ENCODE measurements at regions not wholly inside any gene's neighbourhood (a gene's known extent, or its start where the extent isn't known, plus 50 kb on each side); places are given as distances from the start of the nearest gene placed in this dataset.

DNA sequence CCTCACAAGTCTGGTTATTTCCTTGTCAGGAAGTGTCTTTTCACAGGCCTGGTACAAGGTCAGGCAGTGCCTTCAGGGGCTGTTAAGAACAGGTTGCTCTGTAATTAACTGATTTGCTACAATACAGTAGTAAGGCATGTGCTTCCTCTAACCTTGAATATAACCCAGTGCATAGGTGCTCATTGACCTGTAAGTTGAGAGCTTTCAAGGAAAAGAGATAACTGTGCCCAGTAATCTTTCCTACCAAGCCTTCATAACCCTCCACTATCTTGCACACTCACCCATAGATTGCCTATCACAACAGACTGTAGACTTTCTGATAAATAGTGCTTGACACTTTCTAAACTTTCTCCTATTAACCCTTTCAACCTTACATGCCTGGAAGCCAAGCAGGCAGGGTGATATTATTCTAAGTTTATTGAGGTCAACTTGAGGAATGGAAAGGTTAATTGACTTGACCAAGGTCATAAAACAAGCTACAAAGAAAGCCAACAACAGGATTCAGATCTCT is 148.1 kb downstream of the PPARGC1A start:
- no peak for DNase-seq

DNA sequence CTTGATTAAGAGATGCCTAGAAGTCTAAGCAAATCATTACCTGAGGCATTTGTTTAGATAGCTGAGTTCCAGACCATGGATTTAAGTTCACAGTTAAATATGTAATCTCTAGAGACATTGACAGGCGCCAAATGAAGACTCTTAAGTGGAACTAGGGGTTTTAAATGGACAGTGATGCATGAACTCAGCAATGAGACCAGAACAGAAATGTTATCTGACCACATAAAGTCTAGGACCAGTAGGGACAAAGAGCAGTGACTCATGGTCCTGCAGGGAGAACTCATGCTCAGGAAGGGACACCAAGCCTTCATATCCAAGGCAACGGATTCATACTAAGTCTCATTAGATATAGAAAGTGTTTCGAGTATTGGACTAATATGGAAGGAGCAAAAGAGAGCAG is 152.3 kb downstream of the PPARGC1A start:
- no peak for DNase-seq

DNA sequence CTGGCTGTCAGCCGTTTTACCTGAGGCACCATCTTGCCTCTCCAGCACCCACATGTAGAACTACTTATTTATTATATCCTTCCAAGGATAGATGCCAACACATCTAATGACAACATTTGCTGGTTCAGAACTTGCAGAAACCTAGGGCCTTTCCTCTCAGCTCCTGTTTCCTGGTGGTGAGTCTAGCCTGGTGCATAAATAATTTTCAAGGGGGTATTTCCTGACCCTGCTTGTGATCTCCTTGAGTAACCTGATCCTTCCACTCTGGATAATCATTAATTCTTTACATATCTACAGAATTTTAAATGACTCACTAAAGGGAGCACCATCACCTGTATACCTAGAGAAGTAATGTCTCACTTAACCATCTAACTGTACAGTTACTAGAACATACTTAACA is 153.4 kb downstream of the PPARGC1A start:
- no peak for DNase-seq

DNA sequence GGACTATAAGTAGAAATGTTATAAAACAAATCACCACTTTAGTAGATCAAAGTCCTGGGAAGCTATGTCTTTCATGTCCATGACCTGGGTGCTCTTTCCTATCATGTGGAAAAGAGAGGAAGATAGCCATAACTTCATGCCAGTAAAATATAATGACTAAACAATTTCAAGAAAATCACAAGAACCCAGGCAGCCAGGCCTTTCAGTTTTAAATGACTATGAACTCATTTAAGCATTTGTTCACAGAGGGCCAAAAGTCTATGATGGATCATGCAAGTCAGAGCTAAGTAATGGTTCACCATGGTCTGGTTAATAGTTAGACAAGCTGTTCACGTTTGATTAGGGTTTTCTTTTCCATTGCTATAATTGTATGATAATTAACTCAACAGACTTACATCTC is 155.8 kb downstream of the PPARGC1A start:
- DNase-seq: no peak

DNA sequence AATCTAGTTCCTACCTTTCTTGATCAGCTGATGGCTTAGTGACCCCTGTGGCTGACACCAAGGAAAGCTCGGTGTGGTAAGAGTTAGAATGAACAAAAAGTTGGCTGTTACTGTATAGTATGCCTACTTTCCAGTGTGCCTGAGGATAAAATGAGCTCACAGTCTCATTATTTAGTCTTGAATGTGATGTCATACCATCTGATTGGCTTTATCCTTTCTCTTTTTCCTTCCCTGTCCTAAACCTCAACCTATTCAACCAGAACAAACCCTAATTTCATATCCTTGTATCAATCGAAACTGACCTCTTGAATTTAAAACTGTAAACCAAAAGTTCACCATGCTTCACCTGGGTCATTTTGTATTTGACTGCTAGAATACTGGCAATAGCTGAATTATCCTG is 156.4 kb downstream of the PPARGC1A start:
- DNase-seq: no peak

DNA sequence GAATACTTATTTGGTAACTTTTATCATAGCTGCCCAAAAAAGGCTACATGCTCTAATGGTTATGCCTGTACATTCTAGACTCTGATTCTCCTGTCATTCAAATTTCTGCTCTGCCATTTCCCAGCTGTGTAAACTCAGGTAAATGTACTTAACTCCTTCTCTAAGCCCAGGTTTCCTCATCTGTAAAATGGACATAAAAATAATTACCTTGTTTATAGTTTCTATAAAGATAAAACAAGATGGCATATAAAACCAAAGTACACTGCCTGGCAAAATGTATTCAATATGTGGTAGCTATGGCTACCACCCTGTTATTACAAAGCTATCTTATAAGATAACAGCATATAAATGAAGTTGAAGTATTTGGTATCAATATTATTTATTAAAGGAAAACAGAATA is 158.8 kb downstream of the PPARGC1A start:
- no peak for DNase-seq

DNA sequence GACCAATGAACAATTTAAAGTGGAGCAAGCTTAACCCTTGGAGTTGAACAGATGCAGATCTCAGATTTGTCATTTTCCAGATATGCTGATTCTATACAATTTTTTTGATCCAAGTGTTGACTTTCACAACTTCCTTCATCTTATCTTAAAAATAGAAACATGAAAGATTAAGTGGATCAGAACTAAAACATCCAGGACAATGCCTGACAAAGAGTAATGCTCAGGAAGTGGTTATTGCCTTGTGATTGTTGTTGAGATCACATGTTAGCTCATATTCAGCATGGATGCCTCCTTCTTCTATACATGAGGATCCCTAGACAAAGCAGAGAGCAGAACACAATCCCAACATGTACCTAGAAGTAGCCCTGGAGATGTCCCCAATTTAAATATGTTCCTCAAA is 160.9 kb downstream of the PPARGC1A start:
- no peak for DNase-seq

DNA sequence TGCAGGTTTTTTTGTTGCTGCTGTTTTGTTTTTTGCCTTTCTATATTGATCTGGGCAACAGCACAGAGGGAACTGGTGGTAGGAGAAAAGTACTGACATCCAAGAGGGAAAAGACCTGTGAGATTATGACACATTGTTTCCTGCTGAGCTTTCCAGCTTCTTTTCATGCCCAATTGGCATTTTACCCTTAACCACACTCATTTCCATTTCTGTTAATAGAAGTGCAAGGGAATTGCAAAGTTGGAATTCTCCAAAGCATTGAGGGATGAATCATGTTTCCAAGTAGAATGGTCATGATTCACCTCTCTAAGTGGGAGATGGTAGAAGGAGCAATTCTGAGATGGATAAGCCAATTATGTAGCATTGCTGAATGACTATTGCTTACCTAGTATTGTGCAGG is 161.5 kb downstream of the PPARGC1A start:
- no peak for DNase-seq

DNA sequence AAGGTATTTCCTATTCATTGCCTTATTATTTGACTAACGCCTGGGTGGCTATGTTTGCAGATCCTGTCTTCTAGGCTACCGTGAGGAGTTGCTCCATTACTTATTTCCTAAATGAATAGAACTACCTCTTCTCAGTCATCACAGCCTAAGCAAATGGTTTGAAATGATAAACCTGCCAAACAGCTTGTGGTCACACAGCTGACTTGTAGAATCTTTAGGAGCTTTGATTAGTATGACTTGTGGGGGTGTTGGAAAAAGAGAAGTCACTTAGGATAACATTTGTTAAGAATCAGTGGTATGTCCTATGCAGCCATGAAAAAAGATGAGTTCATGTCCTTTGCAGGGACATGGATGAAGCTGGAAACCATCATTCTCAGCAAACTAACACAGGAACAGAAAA is 169.3 kb downstream of the PPARGC1A start:
- no peak for DNase-seq

DNA sequence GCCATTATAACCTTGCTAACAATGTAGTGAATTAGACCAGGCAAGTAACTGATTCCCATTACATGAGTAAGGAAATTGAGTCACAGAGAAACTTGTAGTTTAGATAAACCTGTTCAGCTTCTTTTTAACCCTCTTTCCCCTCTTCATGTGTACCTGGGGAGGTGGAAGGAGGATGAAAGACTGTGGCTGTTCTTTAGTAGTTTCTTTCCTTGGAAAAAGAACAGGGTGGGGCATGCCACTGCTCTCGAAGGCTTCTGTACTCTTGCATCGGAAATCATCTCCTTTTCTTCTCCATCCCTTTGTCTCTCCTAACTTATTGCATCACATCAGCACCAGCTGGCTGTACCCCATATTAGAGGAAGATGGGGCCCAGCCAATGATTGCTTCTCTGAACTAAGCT is 171.4 kb downstream of the PPARGC1A start:
- DNase-seq: no peak

DNA sequence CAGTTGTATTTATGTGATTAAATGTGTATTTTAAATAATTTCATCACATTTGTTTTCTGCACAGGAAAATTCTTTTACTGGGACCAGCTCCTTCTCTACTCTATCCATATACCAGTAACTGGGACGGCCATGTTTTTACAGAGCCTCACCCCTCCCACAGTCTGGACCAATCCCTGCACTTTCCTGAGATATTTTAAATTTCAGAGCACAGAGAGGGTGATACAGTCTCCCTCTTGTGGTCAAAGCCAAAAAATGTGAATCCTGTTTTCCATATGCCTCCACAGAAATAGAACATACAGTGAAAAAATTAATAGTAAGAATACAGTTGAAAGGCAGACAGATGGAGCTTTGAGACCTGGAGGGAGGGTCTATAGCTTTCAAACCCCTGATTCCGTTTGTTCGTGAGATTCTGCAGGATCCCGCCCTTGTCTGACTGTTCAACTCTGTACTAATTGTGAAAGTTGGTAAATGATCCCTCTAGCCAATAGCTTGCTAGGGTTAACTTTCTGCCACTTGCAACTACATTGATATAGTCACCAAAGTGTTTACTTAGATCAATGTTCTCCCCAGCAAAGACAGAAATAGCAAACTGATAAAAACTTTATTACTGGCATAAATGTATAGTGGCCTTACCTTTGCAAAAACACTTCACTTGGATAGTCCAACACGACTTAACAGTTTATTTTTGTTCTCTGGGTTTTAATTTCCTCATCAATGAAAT is 172.2 kb downstream of the PPARGC1A start:
- DNase-seq: no peak

DNA sequence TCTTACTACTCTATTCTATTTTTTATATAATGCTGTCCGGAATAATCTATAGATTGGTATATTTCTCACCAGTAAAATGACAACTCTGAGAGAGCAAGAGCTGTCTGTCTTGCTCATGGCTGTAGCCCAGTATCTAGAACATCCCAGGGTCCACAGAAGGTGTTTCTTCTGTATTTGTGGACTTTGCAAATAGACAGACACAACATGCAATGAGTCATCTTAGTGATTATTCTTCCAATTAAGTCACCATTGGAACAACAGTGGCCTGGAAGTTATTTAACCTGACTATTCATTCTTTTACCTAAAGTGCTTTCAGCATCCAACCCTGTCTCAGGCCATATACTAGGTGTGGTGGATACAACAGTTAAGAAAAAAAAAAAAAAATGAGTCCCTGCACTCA is 179.5 kb downstream of the PPARGC1A start:
- DNase-seq: no peak

DNA sequence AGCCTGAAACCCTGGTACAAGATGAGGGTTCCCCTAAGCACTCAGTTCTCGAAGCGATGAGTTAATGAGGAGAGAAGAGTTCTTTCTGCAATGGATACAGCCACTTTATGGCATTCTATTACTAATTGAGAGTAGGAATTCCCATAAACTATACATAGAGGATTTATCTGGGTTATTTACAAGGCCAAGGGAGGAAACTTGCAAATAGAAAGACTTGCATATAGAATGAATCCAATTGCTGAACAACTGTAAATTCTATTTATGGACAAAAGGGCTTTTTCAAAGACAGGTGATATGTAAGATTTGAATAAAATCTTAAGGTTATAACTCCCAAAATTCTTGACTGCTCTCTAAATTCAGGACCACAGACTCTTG is 182.2 kb downstream of the PPARGC1A start:
- no peak for DNase-seq

DNA sequence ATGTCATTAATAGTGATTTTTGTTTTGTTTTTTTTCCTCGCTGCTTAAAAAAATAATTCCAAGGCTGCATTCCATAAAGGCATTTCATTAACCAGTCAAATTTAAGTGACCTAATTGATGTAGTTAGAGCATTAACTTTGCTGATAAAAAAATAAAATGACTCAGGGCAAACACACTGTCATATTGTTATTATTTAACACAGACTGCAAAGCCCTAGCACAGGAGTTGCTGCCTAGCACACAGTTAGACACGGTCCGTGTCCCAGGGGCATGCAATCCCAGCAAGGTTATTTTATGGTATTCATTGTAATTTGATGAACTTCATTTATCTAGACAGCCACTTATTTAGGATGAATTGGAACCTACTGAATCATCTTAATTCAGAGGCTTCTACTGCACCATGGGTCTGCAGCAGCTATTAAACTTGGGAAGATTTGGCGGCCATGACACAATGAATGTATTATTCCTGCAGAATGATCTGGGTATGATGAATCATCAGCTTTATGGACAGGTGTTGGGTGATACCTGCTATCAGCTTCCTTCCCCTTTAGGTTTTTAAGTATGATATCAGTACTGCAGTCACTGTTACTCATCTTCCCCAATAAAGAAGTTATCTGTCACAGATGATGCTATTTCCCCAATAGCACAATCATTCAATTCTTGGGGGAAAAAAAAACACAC is 182.7 kb downstream of the PPARGC1A start:
- DNase-seq: no peak

DNA sequence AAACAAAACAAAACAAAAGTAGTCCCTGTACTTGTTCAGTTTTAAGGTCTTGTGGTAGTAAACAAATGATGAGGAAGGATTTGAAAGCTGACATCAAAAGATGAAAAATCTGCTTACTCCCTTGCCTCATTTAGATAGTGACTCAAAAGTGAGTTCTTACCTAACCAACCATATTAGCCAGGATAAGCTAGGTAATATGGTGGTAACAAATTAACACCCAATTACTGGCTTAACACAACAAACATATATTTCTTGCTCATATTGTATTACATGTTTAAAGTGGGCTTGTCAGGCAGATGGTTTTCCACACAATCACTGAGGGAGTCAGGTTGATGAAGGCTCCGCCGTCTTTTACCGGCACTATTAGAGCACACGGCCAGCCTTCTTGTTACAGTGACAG is 189.7 kb downstream of the PPARGC1A start:
- no peak for DNase-seq

DNA sequence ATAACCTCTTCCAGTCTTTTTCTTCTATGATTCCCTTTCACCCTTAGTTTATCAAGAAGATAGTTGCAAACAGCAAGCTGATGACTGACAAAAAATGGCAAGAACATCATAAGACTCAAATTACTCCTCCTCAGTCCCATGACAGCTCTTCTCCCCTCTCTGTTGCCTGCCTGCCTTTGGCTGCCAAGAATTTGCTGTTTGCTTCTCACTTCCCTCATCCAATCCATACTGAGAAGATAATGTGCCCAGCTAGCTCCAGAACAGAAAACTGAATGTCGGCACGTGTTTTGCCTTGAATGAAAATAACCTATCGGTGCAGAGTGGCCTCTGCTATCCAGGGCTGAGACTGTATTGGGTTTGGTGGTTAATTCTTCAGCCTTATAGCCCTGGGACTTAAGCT is 192.1 kb downstream of the PPARGC1A start:
- no peak for DNase-seq

DNA sequence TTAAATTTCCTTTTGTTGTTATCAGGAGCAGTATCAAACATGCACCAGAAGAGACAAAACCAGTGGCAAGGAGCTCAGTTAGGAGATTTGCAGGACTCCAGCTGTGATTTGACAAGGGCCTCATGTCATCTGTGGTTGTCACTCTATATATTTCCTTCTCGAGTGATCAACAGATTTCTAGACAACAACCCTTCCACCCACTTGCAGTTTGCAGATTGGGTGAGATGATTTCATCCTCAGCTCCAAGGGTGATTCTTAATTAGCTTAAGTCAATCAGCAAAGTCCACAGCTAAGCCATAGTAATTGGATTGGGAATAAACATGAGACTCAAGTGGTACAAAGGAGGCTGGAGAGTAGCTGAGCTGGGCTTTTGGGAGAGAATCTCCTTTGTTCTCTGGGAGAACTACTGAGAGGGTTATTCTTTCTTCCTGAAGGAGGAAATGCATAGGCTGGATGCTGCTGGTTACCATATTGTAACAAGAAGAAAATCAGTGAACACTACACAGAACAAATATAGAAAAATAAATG is 192.8 kb downstream of the PPARGC1A start:
- no peak for DNase-seq

DNA sequence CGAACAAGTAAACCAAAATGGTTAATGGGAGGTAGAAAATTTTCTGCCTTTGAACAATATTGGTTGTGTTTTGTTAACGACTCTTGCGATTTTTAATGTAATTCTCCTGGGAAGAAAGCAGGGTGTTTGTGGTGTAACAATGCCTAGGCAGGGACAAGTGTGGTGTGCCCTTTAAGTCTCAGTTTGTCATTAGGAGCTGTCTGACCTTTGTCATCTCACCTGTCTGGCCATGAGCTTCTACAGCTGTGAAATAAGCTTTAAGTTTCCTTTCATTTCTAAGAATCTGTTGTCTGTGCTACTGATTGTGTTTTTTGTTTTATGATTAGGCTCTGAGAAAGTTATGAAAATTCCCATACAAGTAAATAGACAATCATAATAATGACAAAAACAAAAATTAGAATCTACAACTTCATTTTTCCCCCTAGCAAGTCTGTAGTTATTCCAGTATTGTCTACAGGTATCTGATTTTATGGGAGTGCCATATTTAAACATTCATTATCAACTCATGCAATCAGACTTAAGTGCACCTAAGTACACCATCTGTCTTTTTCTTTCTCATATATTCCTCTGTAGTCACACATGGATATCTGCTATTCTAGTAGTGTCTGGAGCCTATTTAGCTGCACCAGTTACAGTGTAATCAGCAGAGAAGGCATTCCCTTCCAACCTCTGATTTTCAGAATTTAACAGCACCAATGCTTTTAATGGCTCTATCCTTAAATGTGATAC is 203.5 kb downstream of the PPARGC1A start:
- DNase-seq: peak; percentile 21

DNA sequence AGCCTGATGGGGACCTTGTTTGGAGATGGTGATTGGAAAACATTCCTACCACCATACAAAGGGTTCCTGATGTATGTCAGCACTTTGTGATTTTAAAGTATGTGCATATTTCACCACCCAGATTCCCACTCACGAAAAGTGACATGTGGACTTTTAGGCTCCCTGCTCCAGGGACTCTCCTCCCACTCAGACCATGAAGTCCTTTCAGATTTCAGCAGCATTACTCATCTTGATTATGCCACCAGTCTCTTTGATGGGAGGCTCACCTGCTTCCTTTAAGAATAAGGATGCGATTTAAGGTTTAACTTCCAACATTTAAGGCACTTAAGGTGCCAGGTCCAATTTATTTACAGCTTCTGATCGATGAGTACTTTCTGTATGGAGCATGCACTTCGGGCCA is 204.4 kb downstream of the PPARGC1A start:
- DNase-seq: no peak

DNA sequence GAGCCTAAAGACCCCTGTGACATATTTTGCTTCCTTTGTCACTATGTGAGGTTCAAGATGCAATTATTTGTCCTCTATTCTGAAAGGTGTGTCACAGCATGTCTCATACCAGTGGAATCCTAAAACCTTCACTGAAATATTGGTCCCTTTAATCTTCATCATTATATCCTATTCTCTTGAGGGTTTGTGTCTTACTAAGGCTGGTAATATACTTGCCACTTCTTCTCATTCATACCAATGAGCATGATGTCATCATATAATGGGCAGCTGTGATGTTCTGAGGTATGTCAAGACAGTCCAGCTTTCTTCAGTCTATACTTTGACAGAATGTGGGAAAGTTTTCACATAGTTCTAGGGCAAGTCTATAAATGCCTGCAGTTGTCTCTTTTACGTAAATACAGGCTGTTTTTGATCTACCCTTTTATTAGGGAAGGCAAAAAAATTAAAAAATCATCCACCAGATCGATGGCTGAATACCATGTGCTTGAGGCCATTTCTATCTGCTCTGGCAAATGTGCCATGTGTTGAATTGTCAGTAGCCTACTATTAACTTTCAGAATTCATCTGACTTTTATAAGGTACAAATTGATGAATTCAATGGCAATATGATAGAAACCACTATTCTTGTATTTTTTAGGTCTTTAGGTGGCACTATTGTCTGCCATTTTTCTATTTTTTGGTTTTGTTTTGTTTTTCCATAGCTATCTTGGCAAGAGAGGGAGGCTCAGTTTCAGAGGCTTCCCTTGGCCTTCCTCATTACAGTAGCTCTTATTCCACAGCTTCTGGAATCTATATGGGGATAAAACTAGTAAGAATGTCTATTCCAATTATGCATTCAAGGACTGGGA is 209.0 kb downstream of the PPARGC1A start:
- no peak for DNase-seq

DNA sequence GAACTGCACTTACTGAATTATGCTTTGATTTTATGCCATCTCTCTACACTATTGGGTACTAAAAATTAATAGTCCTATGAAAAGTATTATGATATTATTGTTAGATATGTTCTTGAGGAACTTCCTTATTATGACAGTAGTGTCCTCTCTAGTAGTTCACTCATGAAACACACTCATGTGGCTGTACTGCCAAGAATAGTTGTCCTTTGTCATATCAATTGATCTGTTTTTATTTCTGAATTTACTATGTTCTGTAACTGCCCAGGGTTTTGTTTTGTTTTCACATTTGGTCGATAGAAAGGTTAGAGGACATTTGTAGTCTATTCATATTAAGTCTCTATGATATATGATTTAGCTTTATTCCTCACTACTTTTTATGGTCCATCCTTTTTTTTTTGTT is 215.2 kb downstream of the PPARGC1A start:
- DNase-seq: no peak

DNA sequence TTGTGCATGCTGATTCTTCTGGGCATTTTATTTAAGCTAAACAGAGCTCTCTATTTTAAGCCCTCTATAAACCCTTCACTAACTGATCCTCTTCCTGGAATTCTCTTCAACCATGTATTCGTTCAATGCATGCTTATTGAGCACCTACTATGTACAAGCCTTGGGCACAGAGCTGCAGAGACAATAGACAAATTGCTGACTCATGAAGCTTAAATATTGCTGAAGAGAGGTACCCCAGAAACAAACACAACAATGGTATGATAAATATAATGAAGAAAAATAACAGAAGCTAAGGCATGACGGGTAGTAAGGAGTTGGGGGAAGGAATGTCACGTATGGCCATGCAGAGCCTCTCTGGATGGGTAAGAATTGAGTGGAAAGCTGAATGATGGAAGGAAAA is 222.2 kb downstream of the PPARGC1A start:
- no peak for DNase-seq

DNA sequence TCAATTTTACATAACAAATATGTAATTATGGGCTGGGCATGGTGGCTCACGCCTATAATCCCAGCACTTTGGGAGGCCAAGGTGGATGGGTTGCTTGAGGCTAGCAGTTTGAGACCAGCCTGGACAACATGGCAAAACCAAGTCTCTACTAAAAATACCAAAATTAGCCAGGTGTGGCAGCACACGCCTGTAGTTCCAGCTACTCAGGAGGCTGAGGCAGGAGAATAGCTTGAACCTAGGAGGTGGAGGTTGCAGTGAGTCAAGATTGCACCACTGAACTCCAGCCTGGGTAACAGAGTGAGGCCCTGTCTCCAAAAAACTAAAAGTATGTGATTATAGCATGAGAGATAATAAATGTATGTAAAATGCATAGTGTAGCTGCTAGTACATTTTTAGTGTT is 229.0 kb downstream of the PPARGC1A start:
- DNase-seq: no peak
